ENCODE measurements at regions not wholly inside any gene's neighbourhood (a gene's known extent, or its start where the extent isn't known, plus 50 kb on each side); places are given as distances from the start of the nearest gene placed in this dataset.

- no peak for DNase-seq (ENCODE audit: low spot score)
Measured at GRCh38 chr13:107034236-107034872, 466.4 kb upstream of the ARGLU1 start.

- no peak for DNase-seq (ENCODE audit: low spot score)
Measured at GRCh38 chr13:107031716-107032115, 463.8 kb upstream of the ARGLU1 start.

- no peak for DNase-seq (ENCODE audit: low spot score)
Measured at GRCh38 chr13:107028751-107029150, 460.8 kb upstream of the ARGLU1 start.

GRCh38 chr13:107025991-107026390 lies 458.1 kb upstream of the ARGLU1 start:
- peak; percentile 35 for DNase-seq (ENCODE audit: low spot score)

GRCh38 chr13:107023335-107023734 lies 455.4 kb upstream of the ARGLU1 start:
- DNase-seq (ENCODE audit: low spot score): no peak

- DNase-seq (ENCODE audit: low spot score): no peak
Measured at GRCh38 chr13:107020393-107020792, 452.5 kb upstream of the ARGLU1 start.

- no peak for DNase-seq (ENCODE audit: low spot score)
Measured at GRCh38 chr13:107018285-107018684, 450.3 kb upstream of the ARGLU1 start.

GRCh38 chr13:107006661-107007060 lies 438.7 kb upstream of the ARGLU1 start:
- DNase-seq (ENCODE audit: low spot score): peak; percentile 50

- DNase-seq (ENCODE audit: low spot score): no peak
Measured at GRCh38 chr13:107005577-107005976, 437.6 kb upstream of the ARGLU1 start.

- no peak for DNase-seq (ENCODE audit: low spot score)
Measured at GRCh38 chr13:107003911-107004310, 436.0 kb upstream of the ARGLU1 start.

- DNase-seq (ENCODE audit: low spot score): no peak
Measured at GRCh38 chr13:106998664-106999063, 430.7 kb upstream of the ARGLU1 start.

GRCh38 chr13:106997696-106998095 lies 429.8 kb upstream of the ARGLU1 start:
- DNase-seq (ENCODE audit: low spot score): no peak

- no peak for DNase-seq (ENCODE audit: low spot score)
Measured at GRCh38 chr13:106996867-106997618, 429.1 kb upstream of the ARGLU1 start.

- DNase-seq (ENCODE audit: low spot score): no peak
Measured at GRCh38 chr13:106990594-106990993, 422.7 kb upstream of the ARGLU1 start.

- no peak for DNase-seq (ENCODE audit: low spot score)
Measured at GRCh38 chr13:106989876-106990275, 421.9 kb upstream of the ARGLU1 start.

GRCh38 chr13:106987427-106987785 lies 419.5 kb upstream of the ARGLU1 start:
- DNase-seq (ENCODE audit: low spot score): no peak

- DNase-seq (ENCODE audit: low spot score): no peak
Measured at GRCh38 chr13:106986687-106987426, 418.9 kb upstream of the ARGLU1 start.

GRCh38 chr13:106986033-106986484 lies 418.1 kb upstream of the ARGLU1 start:
- DNase-seq (ENCODE audit: low spot score): peak; percentile 38

- no peak for DNase-seq (ENCODE audit: low spot score)
Measured at GRCh38 chr13:106985481-106985880, 417.5 kb upstream of the ARGLU1 start.

GRCh38 chr13:106981051-106981450 lies 413.1 kb upstream of the ARGLU1 start:
- no peak for DNase-seq (ENCODE audit: low spot score)

GRCh38 chr13:106967391-106967790 lies 399.5 kb upstream of the ARGLU1 start:
- no peak for DNase-seq (ENCODE audit: low spot score)

- no peak for DNase-seq (ENCODE audit: low spot score)
Measured at GRCh38 chr13:106963151-106963550, 395.2 kb upstream of the ARGLU1 start.

- DNase-seq (ENCODE audit: low spot score): no peak
Measured at GRCh38 chr13:106961651-106962050, 393.7 kb upstream of the ARGLU1 start.

All from AG08395 (cell line).